NCI-H2196 treated with DMSO at 0.1 percent for 48 hours (cell line): ENCODE measurements at regions not wholly inside any gene's neighbourhood (a gene's known extent, or its start where the extent isn't known, plus 50 kb on each side); places are given as distances from the start of the nearest gene placed in this dataset.

Experiments used
- DNase-seq: peaks from one replicate; lab custom pipeline; 2025; ENCODE audit not compliant: unreplicated experiment; lab: John Stamatoyannopoulos, UW

- DNase-seq = no peak
These were observed 155.8 kb downstream of the DRD1 start for GRCh38 chr5:175288048-175288621.

GRCh38 chr5:175286981-175287380, 157.0 kb downstream of the DRD1 start:
- DNase-seq = no peak

GRCh38 chr5:175285261-175285660, 158.7 kb downstream of the DRD1 start:
- no peak for DNase-seq

- no peak for DNase-seq
These were observed 159.2 kb downstream of the DRD1 start for GRCh38 chr5:175284806-175285205.

GRCh38 chr5:175282611-175283225, 161.3 kb downstream of the DRD1 start:
- DNase-seq = no peak

GRCh38 chr5:175281714-175282113, 162.3 kb downstream of the DRD1 start:
- DNase-seq = no peak

- DNase-seq = no peak
These were observed 162.7 kb downstream of the DRD1 start for GRCh38 chr5:175281257-175281656.

- no peak for DNase-seq
These were observed 164.5 kb downstream of the DRD1 start for GRCh38 chr5:175279506-175279905.

GRCh38 chr5:175275748-175276147, 168.2 kb downstream of the DRD1 start:
- DNase-seq = no peak

GRCh38 chr5:175275097-175275496, 168.9 kb downstream of the DRD1 start:
- DNase-seq = no peak

GRCh38 chr5:175274171-175274570, 169.8 kb downstream of the DRD1 start:
- no peak for DNase-seq

- no peak for DNase-seq
These were observed 179.6 kb downstream of the DRD1 start for GRCh38 chr5:175264406-175264805.

- DNase-seq = no peak
These were observed 180.2 kb downstream of the DRD1 start for GRCh38 chr5:175263776-175264175.

GRCh38 chr5:175261526-175261925, 182.5 kb downstream of the DRD1 start:
- no peak for DNase-seq

GRCh38 chr5:175261037-175261436, 182.9 kb downstream of the DRD1 start:
- DNase-seq = no peak

- no peak for DNase-seq
These were observed 186.2 kb downstream of the DRD1 start for GRCh38 chr5:175257847-175258194.

- DNase-seq = no peak
These were observed 186.7 kb downstream of the DRD1 start for GRCh38 chr5:175257128-175257846.

GRCh38 chr5:175254155-175254554, 189.8 kb downstream of the DRD1 start:
- no peak for DNase-seq

GRCh38 chr5:175253597-175253996, 190.4 kb downstream of the DRD1 start:
- no peak for DNase-seq

GRCh38 chr5:175252234-175252805, 191.7 kb downstream of the DRD1 start:
- DNase-seq = no peak

GRCh38 chr5:175250426-175250825, 193.6 kb downstream of the DRD1 start:
- no peak for DNase-seq

- DNase-seq = no peak
These were observed 195.5 kb downstream of the DRD1 start for GRCh38 chr5:175248416-175248905.
